ENCODE measurements at regions not wholly inside any gene's neighbourhood (a gene's known extent, or its start where the extent isn't known, plus 50 kb on each side); places are given as distances from the start of the nearest gene placed in this dataset.

- no peak for TF ChIP-seq MXI1 (IDR thresholded peaks at IDR 0.05; ENCODE audit: borderline replicate concordance, low read depth, low read length)
- TF ChIP-seq RAD21 (IDR thresholded peaks at IDR 0.05; ENCODE audit: low read length): no peak
- no peak for TF ChIP-seq CEBPB (IDR thresholded peaks at IDR 0.05; ENCODE audit: low read depth, low read length)
- no peak for TF ChIP-seq POLR2A (IDR thresholded peaks at IDR 0.05; ENCODE audit: low read depth, low read length)
- no peak for TF ChIP-seq CTCF (conservative IDR thresholded peaks at IDR 0.05; ENCODE audit: low read depth, low read length)
- TF ChIP-seq, protein P1, sequence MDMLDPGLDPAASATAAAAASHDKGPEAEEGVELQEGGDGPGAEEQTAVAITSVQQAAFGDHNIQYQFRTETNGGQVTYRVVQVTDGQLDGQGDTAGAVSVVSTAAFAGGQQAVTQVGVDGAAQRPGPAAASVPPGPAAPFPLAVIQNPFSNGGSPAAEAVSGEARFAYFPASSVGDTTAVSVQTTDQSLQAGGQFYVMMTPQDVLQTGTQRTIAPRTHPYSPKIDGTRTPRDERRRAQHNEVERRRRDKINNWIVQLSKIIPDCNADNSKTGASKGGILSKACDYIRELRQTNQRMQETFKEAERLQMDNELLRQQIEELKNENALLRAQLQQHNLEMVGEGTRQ (IDR thresholded peaks at IDR 0.05; ENCODE audit: low read depth, low read length): no peak
- no peak for TF ChIP-seq CHD1 (IDR thresholded peaks at IDR 0.05; ENCODE audit: low read depth, low read length)
- TF ChIP-seq, protein P2, sequence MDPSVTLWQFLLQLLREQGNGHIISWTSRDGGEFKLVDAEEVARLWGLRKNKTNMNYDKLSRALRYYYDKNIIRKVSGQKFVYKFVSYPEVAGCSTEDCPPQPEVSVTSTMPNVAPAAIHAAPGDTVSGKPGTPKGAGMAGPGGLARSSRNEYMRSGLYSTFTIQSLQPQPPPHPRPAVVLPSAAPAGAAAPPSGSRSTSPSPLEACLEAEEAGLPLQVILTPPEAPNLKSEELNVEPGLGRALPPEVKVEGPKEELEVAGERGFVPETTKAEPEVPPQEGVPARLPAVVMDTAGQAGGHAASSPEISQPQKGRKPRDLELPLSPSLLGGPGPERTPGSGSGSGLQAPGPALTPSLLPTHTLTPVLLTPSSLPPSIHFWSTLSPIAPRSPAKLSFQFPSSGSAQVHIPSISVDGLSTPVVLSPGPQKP (IDR thresholded peaks at IDR 0.05; ENCODE audit: borderline replicate concordance, low read depth, low read length): no peak
- TF ChIP-seq MAZ (IDR thresholded peaks at IDR 0.05; ENCODE audit: borderline replicate concordance, low read depth, low read length): no peak
- no peak for TF ChIP-seq BHLHE40 (IDR thresholded peaks at IDR 0.05; ENCODE audit: low read depth, low read length)
- no peak for TF ChIP-seq RFX5 (IDR thresholded peaks at IDR 0.05; ENCODE audit: low read depth, low read length)
Measured at GRCh38 chr5:26530305-26530704, 508.1 kb downstream of the CDH9 start.

Measured in IMR-90 (cell line).